HFFc6 (cell line): ENCODE measurements at regions not wholly inside any gene's neighbourhood (a gene's known extent, or its start where the extent isn't known, plus 50 kb on each side); places are given as distances from the start of the nearest gene placed in this dataset.
"Not testable (repeated sequence)": the region's sequence is repeated elsewhere in the genome, so short reads cannot be mapped to it uniquely, and the experiment has no call there.

Source experiments
- DNase-seq: peaks from one replicate; pipeline ENCODE4 v3.0.0-alpha.2; 2018
- H3K27ac Mint-ChIP-seq: 2 replicates; pipeline ENCODE4 v1.8.0; 2020; ENCODE audit warnings: mild to moderate bottlenecking, mixed read lengths
- H3K27me3 Mint-ChIP-seq: 2 replicates; pipeline ENCODE4 v1.8.0; 2021; ENCODE audit warnings: mild to moderate bottlenecking, moderate library complexity, mixed read lengths; ENCODE audit not compliant: insufficient read depth
- H3K36me3 Mint-ChIP-seq: 2 replicates; pipeline ENCODE4 v1.8.0; 2021; ENCODE audit warnings: low read depth, mixed read lengths
- H3K4me1 Mint-ChIP-seq: 2 replicates; pipeline ENCODE4 v1.8.0; 2020; ENCODE audit warnings: low read depth, mixed read lengths
- H3K4me3 Mint-ChIP-seq: 2 replicates; pipeline ENCODE4 v1.8.0; 2020; ENCODE audit warnings: mild to moderate bottlenecking, moderate library complexity, mixed read lengths
- H3K9me3 Mint-ChIP-seq: 2 replicates; pipeline ENCODE4 v1.8.0; 2020; ENCODE audit warnings: mild to moderate bottlenecking, mixed read lengths
- TF ChIP-seq, protein P1 (sequence below): fragments of 200-600 bp; sonication (generic); IDR thresholded peaks from 2 replicates; pipeline ENCODE4 v1.5.0; 2021; ENCODE audit warnings: antibody characterized with exemption, mild to moderate bottlenecking

DNA sequence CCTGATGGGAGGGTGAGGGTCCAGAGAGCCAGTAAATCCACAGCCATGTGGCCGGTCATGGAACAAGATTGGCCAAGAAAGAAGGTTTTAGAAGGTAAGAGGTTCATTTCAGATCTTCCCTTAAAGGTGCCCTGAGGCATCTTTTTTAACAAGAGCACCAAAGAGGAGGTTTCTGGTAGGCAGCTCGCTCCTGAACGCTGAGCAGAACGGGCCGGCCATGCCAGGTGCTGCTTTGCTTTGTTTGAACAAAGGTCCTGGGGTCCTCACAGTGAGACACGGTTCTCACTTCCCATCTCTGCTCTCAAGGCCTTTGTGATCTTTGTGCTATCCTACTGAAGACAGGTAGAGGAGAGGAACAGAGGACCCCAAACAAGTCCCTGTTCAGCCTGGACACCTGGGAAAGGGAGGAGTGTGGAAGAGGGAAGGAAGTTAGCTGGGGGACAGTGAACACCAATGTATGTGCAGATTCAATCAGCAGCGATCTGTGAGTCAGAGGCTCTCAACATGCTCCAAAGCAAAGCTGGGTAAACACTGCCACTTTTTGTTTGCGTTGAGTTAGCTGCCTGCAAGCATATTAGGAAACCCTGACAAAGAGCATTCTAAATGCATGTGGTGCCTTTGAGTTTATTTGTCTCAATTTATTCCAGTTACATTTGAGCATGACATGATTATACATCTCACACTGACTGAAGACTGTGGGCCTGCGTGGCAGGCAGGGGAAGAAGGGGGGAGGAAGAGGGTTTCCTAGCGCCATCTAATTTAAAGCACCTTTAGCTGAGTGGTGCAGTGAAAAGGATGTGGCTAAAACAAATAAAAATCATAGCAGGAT is 102.4 kb downstream of the ASB1 start:
- Mint-ChIP-seq H3K27me3 (peaks cover 17% of the 10 kb centered on the region), H3K27ac (no peak overlapping the region; the same call in 1 of the 2 replicates), H3K36me3 (peaks cover 20% of the 10 kb centered on the region), H3K4me1 (peaks cover 33% of the 10 kb centered on the region), H3K9me3 (peaks cover 29% of the 10 kb centered on the region), H3K4me3 (no peak overlapping the region; the same call in 1 of the 2 replicates)
- DNase-seq, result peak; percentile 69
- TF ChIP-seq, protein P1, sequence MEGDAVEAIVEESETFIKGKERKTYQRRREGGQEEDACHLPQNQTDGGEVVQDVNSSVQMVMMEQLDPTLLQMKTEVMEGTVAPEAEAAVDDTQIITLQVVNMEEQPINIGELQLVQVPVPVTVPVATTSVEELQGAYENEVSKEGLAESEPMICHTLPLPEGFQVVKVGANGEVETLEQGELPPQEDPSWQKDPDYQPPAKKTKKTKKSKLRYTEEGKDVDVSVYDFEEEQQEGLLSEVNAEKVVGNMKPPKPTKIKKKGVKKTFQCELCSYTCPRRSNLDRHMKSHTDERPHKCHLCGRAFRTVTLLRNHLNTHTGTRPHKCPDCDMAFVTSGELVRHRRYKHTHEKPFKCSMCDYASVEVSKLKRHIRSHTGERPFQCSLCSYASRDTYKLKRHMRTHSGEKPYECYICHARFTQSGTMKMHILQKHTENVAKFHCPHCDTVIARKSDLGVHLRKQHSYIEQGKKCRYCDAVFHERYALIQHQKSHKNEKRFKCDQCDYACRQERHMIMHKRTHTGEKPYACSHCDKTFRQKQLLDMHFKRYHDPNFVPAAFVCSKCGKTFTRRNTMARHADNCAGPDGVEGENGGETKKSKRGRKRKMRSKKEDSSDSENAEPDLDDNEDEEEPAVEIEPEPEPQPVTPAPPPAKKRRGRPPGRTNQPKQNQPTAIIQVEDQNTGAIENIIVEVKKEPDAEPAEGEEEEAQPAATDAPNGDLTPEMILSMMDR, result peak; percentile 27; the same call in 1 of the 2 replicates

DNA sequence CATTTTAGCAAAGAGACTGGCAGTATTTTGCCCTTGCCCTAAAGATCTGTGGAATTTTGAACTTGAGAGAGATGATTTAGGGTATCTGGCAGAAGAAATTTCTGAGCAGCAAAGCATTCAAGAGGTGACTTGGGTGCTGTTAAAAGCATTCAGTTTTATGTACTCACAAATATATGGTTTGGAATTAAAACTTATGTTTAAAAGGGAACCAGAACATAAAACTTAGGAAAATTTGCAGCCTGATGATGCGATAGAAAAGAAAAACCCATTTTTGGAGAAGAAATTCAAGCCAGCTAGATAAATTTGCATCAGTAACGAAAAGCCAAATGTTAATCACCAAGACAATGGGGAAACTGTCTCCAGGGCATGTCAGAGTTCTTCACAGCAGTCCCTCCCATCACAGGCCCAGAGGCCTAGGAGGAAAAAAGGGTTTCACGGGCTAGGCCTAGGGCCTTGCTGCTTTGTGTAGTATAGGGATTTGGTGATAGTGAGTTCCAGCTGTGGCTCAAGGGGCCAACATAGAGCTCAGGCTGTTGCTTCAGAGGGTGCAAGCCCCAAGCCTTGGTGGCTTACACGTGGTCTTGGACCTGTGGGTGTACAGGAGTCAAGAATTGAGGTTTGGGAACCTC is 104.4 kb downstream of the ASB1 start:
- H3K27me3 Mint-ChIP-seq, result peaks cover 11% of the 10 kb centered on the region
- H3K36me3 Mint-ChIP-seq, result peaks cover 20% of the 10 kb centered on the region
- DNase-seq, H3K4me3 Mint-ChIP-seq, H3K27ac Mint-ChIP-seq: not testable (repeated sequence)
- H3K4me1 Mint-ChIP-seq, result peaks cover 28% of the 10 kb centered on the region
- peaks cover 29% of the 10 kb centered on the region for H3K9me3 Mint-ChIP-seq

DNA sequence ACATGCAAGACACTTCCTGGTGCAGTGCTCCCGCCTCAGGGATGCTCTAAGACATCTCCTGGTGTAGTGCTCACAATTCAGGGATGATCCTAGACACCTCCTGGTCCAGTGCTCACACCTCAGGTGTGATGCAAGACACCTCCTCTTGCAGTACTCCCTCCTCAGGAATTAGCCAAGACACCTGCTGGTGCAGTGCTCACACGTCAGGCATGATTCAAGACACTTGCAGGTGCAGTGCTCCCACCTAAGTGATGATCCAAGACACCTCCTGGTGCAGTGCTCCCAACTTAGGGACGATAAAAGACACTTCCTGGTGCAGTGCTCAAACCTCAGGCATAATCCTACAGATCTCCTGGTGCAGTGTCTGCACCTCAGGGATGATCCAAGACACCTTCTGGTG is 117.0 kb downstream of the ASB1 start:
- H3K4me3 Mint-ChIP-seq, H3K36me3 Mint-ChIP-seq, H3K4me1 Mint-ChIP-seq, H3K9me3 Mint-ChIP-seq, H3K27ac Mint-ChIP-seq, DNase-seq: not testable (repeated sequence)
- H3K27me3 Mint-ChIP-seq, result peaks cover 12% of the 10 kb centered on the region

DNA sequence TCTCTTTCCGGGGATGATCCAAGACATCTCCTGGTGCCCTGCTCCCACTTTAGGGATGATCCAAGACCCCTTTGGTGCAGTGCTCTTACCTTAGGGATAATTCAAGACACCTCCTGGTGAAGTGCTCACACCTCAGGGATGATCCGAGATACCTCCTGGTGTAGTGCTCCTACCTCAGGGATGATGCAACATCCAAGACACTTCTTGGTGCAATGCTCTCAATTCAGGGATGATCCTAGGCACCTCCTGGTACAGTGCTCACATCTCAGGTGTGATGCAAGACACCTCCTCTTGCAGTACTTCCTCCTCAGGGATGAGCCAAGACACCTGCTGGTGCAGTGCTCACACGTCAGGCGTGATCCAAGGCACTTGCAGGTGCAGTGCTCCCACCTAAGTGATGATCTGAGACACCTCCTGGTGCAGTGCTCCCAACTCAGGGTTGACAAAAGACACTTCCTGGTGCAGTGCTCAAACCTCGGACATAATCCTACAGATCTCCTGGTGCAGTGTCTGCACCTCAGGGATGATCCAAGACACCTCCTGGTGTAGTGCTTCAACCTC is 122.3 kb downstream of the ASB1 start:
- DNase-seq, result no peak
- Mint-ChIP-seq H3K9me3 (peaks cover 14% of the 10 kb centered on the region), H3K27me3 (peaks cover 14% of the 10 kb centered on the region), H3K27ac (no peak overlapping the region), H3K4me3 (no peak overlapping the region), H3K36me3 (no peaks in the 10 kb centered on the region), H3K4me1 (no peaks in the 10 kb centered on the region)
- TF ChIP-seq, protein P1, result no peak

DNA sequence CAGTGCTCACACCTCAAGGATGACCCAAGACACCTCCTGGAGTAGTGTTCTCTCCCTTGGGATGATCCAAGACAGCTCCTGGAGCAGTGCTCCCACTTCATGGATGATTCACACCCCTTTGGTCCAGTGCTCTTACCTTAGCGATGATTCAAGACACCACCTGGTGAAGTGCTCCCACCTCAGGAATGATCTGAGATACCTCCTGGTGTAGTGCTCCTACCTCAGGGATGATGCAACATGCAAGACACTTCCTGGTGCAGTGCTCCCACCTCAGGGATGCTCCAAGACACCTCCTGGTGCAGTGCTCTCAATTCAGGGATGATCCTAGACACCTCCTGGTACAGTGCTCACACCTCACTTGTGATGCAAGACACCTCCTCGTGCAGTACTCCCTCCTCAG is 123.1 kb downstream of the ASB1 start:
- H3K27me3 Mint-ChIP-seq, result peaks cover 10% of the 10 kb centered on the region; the same call in 1 of the 2 replicates
- peaks cover 14% of the 10 kb centered on the region for H3K9me3 Mint-ChIP-seq
- no peak for DNase-seq
- no peak overlapping the region for H3K27ac Mint-ChIP-seq
- no peaks in the 10 kb centered on the region for H3K4me1 Mint-ChIP-seq
- H3K36me3 Mint-ChIP-seq, result no peaks in the 10 kb centered on the region
- TF ChIP-seq, protein P1, result no peak
- H3K4me3 Mint-ChIP-seq, result no peak overlapping the region

DNA sequence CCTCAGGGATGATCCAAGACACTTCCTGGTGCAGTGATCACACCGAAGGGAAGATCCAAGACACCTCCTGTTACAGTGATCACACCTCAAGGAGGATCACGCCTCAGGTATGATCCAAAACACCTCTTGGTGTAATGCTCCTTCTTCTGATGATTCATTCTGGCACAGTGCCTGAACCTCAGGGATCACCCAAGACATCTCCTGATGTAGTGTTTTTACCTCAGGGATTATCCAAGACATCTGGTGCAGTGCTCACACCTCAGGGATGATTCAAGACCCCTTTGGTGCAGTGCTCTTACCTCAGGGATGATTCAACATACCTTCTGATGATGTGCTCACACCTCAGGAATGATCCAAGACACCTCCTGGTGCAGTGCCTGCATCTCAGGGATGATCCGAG is 124.4 kb downstream of the ASB1 start:
- H3K27ac Mint-ChIP-seq, result no peak overlapping the region
- H3K4me1 Mint-ChIP-seq, result no peaks in the 10 kb centered on the region
- peaks cover 9% of the 10 kb centered on the region; the same call in 1 of the 2 replicates for H3K27me3 Mint-ChIP-seq
- TF ChIP-seq, protein P1, result no peak
- peaks cover 12% of the 10 kb centered on the region for H3K9me3 Mint-ChIP-seq
- no peak for DNase-seq
- no peak overlapping the region for H3K4me3 Mint-ChIP-seq
- no peaks in the 10 kb centered on the region for H3K36me3 Mint-ChIP-seq
